ENCODE measurements at regions not wholly inside any gene's neighbourhood (a gene's known extent, or its start where the extent isn't known, plus 50 kb on each side); places are given as distances from the start of the nearest gene placed in this dataset.

DNA sequence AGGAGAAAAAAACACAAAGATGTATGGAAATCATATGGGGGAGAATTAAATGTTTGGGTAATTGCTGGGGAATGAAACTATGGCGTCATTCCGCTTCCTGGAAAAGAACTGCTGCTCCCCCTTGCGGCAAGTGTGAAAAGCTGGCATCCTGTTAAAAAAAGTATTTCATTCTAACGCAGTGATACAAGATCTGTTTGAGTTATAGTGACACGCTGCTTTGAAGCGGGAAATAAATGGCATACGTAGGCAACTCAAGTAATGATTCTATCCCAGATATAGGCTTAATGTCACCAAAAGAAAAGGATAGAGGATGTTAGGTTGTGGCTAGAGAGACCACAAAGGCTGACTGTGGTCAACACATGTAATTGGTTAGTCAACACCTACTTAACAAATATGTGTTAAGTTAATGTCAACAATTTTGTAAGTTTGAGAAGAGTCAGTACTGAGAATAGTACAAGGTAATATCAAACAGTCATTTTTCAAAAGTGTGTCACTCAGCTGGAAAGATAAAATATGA lies 70.2 kb upstream of the ALDH1A1 start (continued):
- TF ChIP-seq, protein P1, sequence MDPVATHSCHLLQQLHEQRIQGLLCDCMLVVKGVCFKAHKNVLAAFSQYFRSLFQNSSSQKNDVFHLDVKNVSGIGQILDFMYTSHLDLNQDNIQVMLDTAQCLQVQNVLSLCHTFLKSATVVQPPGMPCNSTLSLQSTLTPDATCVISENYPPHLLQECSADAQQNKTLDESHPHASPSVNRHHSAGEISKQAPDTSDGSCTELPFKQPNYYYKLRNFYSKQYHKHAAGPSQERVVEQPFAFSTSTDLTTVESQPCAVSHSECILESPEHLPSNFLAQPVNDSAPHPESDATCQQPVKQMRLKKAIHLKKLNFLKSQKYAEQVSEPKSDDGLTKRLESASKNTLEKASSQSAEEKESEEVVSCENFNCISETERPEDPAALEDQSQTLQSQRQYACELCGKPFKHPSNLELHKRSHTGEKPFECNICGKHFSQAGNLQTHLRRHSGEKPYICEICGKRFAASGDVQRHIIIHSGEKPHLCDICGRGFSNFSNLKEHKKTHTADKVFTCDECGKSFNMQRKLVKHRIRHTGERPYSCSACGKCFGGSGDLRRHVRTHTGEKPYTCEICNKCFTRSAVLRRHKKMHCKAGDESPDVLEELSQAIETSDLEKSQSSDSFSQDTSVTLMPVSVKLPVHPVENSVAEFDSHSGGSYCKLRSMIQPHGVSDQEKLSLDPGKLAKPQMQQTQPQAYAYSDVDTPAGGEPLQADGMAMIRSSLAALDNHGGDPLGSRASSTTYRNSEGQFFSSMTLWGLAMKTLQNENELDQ (CRISPR knock-in tag; IDR thresholded peaks at IDR 0.05; ENCODE audit: borderline replicate concordance) = no peak
- no peak for TF ChIP-seq RAD51 (IDR thresholded peaks at IDR 0.05; ENCODE audit: borderline replicate concordance, low read depth)
- TF ChIP-seq POLR2AphosphoS5 (IDR thresholded peaks at IDR 0.05; ENCODE audit: control insufficient read depth, insufficient read depth, low read depth, low read length) = no peak
- TF ChIP-seq, protein P2, sequence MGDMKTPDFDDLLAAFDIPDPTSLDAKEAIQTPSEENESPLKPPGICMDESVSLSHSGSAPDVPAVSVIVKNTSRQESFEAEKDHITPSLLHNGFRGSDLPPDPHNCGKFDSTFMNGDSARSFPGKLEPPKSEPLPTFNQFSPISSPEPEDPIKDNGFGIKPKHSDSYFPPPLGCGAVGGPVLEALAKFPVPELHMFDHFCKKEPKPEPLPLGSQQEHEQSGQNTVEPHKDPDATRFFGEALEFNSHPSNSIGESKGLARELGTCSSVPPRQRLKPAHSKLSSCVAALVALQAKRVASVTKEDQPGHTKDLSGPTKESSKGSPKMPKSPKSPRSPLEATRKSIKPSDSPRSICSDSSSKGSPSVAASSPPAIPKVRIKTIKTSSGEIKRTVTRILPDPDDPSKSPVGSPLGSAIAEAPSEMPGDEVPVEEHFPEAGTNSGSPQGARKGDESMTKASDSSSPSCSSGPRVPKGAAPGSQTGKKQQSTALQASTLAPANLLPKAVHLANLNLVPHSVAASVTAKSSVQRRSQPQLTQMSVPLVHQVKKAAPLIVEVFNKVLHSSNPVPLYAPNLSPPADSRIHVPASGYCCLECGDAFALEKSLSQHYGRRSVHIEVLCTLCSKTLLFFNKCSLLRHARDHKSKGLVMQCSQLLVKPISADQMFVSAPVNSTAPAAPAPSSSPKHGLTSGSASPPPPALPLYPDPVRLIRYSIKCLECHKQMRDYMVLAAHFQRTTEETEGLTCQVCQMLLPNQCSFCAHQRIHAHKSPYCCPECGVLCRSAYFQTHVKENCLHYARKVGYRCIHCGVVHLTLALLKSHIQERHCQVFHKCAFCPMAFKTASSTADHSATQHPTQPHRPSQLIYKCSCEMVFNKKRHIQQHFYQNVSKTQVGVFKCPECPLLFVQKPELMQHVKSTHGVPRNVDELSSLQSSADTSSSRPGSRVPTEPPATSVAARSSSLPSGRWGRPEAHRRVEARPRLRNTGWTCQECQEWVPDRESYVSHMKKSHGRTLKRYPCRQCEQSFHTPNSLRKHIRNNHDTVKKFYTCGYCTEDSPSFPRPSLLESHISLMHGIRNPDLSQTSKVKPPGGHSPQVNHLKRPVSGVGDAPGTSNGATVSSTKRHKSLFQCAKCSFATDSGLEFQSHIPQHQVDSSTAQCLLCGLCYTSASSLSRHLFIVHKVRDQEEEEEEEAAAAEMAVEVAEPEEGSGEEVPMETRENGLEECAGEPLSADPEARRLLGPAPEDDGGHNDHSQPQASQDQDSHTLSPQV (IDR thresholded peaks at IDR 0.05) = 0 out of 2 replicates have a peak, but pooled peaks have one; percentile 42
- TF ChIP-seq KLF13 (tag; IDR thresholded peaks at IDR 0.05; ENCODE audit: borderline replicate concordance, low read depth) = no peak
- no peak for TF ChIP-seq ZNF518B (CRISPR knock-in tag; IDR thresholded peaks at IDR 0.05)
- TF ChIP-seq PHF21A (IDR thresholded peaks at IDR 0.05; ENCODE audit: borderline replicate concordance, low read depth) = no peak
- peak in 1 of 2 experiments; percentile 41; a peak in 1 of 4 replicates for TF ChIP-seq ZNF639 (CRISPR knock-in tag; conservative IDR thresholded peaks at IDR 0.05 in 1 of 2, IDR thresholded peaks at IDR 0.05 in 1 of 2)
- TF ChIP-seq SLC30A9 (CRISPR knock-in tag; IDR thresholded peaks at IDR 0.05) = no peak
- no peak for TF ChIP-seq NR1H2 (CRISPR knock-in tag; IDR thresholded peaks at IDR 0.05)
- no peak for TF ChIP-seq GTF2E2 (tag; IDR thresholded peaks at IDR 0.05)
- TF ChIP-seq SMAD1 (IDR thresholded peaks at IDR 0.05; ENCODE audit: low read depth, low read length, partially characterized antibody) = no peak
- no peak for TF ChIP-seq EP300 (IDR thresholded peaks at IDR 0.05; ENCODE audit: low read length)
- no peak for TF ChIP-seq FOXO4 (CRISPR knock-in tag; IDR thresholded peaks at IDR 0.05)
